Bronchial epithelial cell (primary cell): ENCODE measurements at regions not wholly inside any gene's neighbourhood (a gene's known extent, or its start where the extent isn't known, plus 50 kb on each side); places are given as distances from the start of the nearest gene placed in this dataset.

Experiments used
- DNase-seq: peaks from one replicate; pipeline ENCODE4 v3.0.0-alpha.2; 2010; ENCODE audit warnings: low read depth
- FAIRE-seq: peaks from 2 replicates; lab custom pipeline; 2011; peaks lifted over from hg19 to GRCh38; lab: Jason Lieb, UNC
- H3K27me3 ChIP-seq: 2 replicates; pipeline ENCODE4 v1.5.1; 2011; ENCODE audit warnings: low read length; ENCODE audit not compliant: control insufficient read depth, insufficient read depth
- H3K36me3 ChIP-seq: 2 replicates; pipeline ENCODE4 v1.5.1; 2011; ENCODE audit warnings: low read length; ENCODE audit not compliant: control insufficient read depth, insufficient read depth
- H3K4me3 ChIP-seq: 2 replicates; pipeline ENCODE4 v1.5.1; 2011; ENCODE audit warnings: mild to moderate bottlenecking, low read depth, low read length, control low read depth
- CTCF ChIP-seq: IDR thresholded peaks from 2 replicates; pipeline ENCODE4 v1.5.1; 2011; ENCODE audit warnings: mild to moderate bottlenecking, moderate library complexity, low read length, control low read depth, inconsistent platforms; ENCODE audit not compliant: insufficient read depth, severe bottlenecking

GRCh38 chr5:89349246-89349980, 466.4 kb upstream of the MEF2C start:
- Histone ChIP-seq H3K4me3 (no peak overlapping the region), H3K27me3 (no peaks in the 10 kb centered on the region), H3K36me3 (no peaks in the 10 kb centered on the region)
- TF ChIP-seq CTCF, result no peak
- no peak for DNase-seq
- FAIRE-seq, result no peak

DNA sequence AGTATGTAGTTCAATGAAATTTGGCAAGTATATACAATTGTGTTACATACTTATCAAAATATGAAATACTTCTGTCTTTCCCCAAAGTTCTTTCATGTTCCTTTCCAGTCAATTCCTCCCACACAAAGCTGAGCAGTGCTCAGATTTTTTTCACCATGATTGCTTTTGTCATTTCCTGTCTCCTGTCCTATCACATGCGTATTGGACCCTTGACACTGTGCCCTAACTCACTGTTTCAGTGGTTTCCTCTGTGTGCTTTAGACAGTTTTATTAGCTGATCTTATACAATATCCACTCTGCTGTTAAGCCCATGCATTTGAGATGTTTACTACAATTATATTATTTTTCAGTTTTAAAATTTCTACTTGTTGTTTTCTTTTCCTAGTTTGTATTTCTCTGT, 463.6 kb upstream of the MEF2C start:
- FAIRE-seq, result no peak
- Histone ChIP-seq H3K36me3 (no peaks in the 10 kb centered on the region), H3K27me3 (no peaks in the 10 kb centered on the region), H3K4me3 (no peak overlapping the region)
- no peak for DNase-seq
- no peak for TF ChIP-seq CTCF

DNA sequence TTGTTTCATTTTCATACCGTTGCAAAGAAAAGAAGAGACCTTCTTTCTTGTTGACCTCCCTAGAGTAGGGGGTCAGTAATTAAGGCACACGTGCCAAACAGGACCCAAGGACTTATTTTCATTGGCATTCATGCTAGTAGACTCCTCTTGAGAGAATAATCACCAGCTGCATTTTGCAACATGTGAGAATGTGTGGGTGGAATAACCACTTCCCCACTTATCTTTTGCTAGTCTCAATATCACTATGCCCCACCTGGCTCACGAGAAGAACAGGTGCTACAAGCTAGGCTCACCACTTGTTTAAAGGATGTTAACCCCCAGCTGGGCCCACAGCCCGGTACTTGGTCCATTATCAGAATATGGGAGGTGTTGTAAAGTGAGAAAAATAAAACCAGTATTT, 460.7 kb upstream of the MEF2C start:
- TF ChIP-seq CTCF, result no peak
- FAIRE-seq (no peak), DNase-seq (peak; percentile 36)
- no peaks in the 10 kb centered on the region for H3K27me3 ChIP-seq
- H3K36me3 ChIP-seq, result no peaks in the 10 kb centered on the region
- no peak overlapping the region for H3K4me3 ChIP-seq

DNA sequence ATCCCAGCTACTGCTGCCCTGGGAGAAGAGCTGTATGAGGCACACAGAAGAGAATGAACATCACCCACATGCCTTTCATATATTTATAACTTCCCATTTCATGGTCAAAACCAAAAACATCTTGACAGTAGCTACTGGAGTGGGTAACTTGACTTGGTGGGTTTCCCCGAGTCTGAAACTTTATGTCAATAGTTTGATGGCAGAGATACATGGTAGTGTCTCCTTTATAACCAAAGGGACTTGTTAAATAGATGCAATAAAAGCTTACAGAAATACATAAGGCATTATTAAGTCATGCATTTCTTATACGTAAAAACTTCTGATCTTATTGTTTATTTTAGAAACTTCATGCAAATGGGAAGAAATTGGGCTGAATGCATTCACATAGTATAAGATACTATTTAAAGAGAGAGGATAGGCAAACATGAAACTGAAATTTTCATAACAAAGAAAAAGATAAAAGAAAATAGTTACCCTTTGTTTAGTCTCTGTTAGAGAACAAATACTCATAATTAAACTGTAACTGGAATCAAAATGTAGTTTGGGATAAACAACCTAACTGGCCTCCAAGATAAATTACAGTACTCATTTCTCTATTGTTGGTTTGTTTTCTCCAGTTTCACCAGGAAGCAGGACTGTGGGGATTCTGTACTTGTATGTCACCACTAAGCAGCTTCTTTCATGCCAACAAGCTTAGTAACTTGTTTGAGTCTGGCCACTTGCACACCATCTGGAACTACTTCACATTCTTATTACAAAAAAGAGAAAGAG, 459.3 kb upstream of the MEF2C start:
- FAIRE-seq (no peak), DNase-seq (peak; percentile 34)
- no peaks in the 10 kb centered on the region for H3K36me3 ChIP-seq
- no peak for TF ChIP-seq CTCF
- H3K4me3 ChIP-seq, result no peak overlapping the region
- H3K27me3 ChIP-seq, result no peaks in the 10 kb centered on the region

- FAIRE-seq (no peak), DNase-seq (peak; percentile 37)
- no peak overlapping the region for H3K4me3 ChIP-seq
- no peaks in the 10 kb centered on the region for H3K36me3 ChIP-seq
- no peaks in the 10 kb centered on the region for H3K27me3 ChIP-seq
- no peak for TF ChIP-seq CTCF
Measured at GRCh38 chr5:89338935-89339334, 456.0 kb upstream of the MEF2C start.
